ENCODE measurements at regions not wholly inside any gene's neighbourhood (a gene's known extent, or its start where the extent isn't known, plus 50 kb on each side); places are given as distances from the start of the nearest gene placed in this dataset.

- TF ChIP-seq POLR2AphosphoS2 (IDR thresholded peaks at IDR 0.05; ENCODE audit: low read depth, low read length), result no peak
- TF ChIP-seq EZH2 (conservative IDR thresholded peaks at IDR 0.05; ENCODE audit: low read depth, low read length), result no peak
- no peak for TF ChIP-seq TCF12 (IDR thresholded peaks at IDR 0.05)
- no peak for TF ChIP-seq TCF12 (CRISPR knock-in tag; IDR thresholded peaks at IDR 0.05)
- TF ChIP-seq YY1 (IDR thresholded peaks at IDR 0.05; ENCODE audit: insufficient read depth, insufficient replicate concordance, low read depth, low read length), result no peak
- TF ChIP-seq PHF8 (CRISPR knock-in tag; IDR thresholded peaks at IDR 0.05), result no peak
- TF ChIP-seq CREM (IDR thresholded peaks at IDR 0.05), result no peak
- no peak for TF ChIP-seq CREM (CRISPR knock-in tag; IDR thresholded peaks at IDR 0.05)
- TF ChIP-seq ZNF501 (CRISPR knock-in tag; IDR thresholded peaks at IDR 0.05), result no peak
- TF ChIP-seq MYC (CRISPR knock-in tag; IDR thresholded peaks at IDR 0.05; ENCODE audit: borderline replicate concordance), result no peak
- no peak for TF ChIP-seq NR2F1 (CRISPR knock-in tag; IDR thresholded peaks at IDR 0.05)
Measured at GRCh38 chr18:64992654-64993053, 758.2 kb upstream of the CDH7 start.
